Mucosa of descending colon (tissue), 3 donors: ENCODE measurements at regions not wholly inside any gene's neighbourhood (a gene's known extent, or its start where the extent isn't known, plus 50 kb on each side); places are given as distances from the start of the nearest gene placed in this dataset.

Experiments used
- ATAC-seq: fragments of 200-7000 bp; cut with Tn5 transposase; one replicate; pipeline ENCODE4 v1.9.1; 2020; ENCODE audit warnings: mild to moderate bottlenecking, moderate library complexity
- DNase-seq, 3 donors: peaks; one replicate each; pipeline ENCODE4 v3.0.0-alpha.2; 2020
- H3K36me3 ChIP-seq: fragments of 200-600 bp; one replicate; pipeline ENCODE4 v1.8.0; 2021; ENCODE audit warnings: low read depth, mild to moderate bottlenecking
- H3K4me1 ChIP-seq: fragments of 200-600 bp; one replicate; pipeline ENCODE4 v1.8.0; 2021; ENCODE audit warnings: low read depth, mild to moderate bottlenecking
- H3K4me3 ChIP-seq: fragments of 200-600 bp; one replicate; pipeline ENCODE4 v1.8.0; 2021; ENCODE audit warnings: mild to moderate bottlenecking
- H3K9me3 ChIP-seq: fragments of 200-600 bp; one replicate; pipeline ENCODE4 v1.8.0; 2021; ENCODE audit warnings: mild to moderate bottlenecking
- CTCF ChIP-seq: fragments of 200-600 bp; IDR thresholded peaks from one replicate; pipeline ENCODE4 v1.8.0; 2022; ENCODE audit warnings: antibody characterized with exemption, mild to moderate bottlenecking
- intact Hi-C, 2 donors: fragments of 100-400 bp; cut with DNase I in 1 of 2; cut with micrococcal nuclease in 1 of 2; formaldehyde crosslinking; loops; one replicate each; pipeline versions ENCODE4 v1.11.0 to v1.11.1; 2022; cut with DNase I, micrococcal nuclease
- donor health status: DM: no; HTN: no; CAD: no; lungs with moderate emphysema.
- donor health status: DM: no; HTN: no; CAD: no.
- donor health status: DM: no; HTN: yes; CAD: no.

- H3K9me3 ChIP-seq, result no peaks in the 10 kb centered on the region
- no peaks in the 10 kb centered on the region for H3K4me1 ChIP-seq
- DNase-seq, result no peak
- H3K36me3 ChIP-seq, result no peaks in the 10 kb centered on the region
- no peak for TF ChIP-seq CTCF
- intact Hi-C loops, result no loop called here
- H3K4me3 ChIP-seq, result no peak overlapping the region
- no peak for ATAC-seq
These were observed 650.2 kb downstream of the ZNF674 start for GRCh38 chrX:45894864-45895645.

- no peak for ATAC-seq
- intact Hi-C loops, result no loop called here
- H3K9me3 ChIP-seq, result no peaks in the 10 kb centered on the region
- DNase-seq, result no peak
- TF ChIP-seq CTCF, result no peak
- no peaks in the 10 kb centered on the region for H3K36me3 ChIP-seq
- H3K4me3 ChIP-seq, result no peak overlapping the region
- H3K4me1 ChIP-seq, result no peaks in the 10 kb centered on the region
These were observed 655.8 kb downstream of the ZNF674 start for GRCh38 chrX:45889471-45889870.

- DNase-seq, result no peak
- H3K4me1 ChIP-seq, result no peaks in the 10 kb centered on the region
These were observed 656.7 kb downstream of the ZNF674 start for GRCh38 chrX:45888518-45888917.

GRCh38 chrX:45885931-45886330 is 659.3 kb downstream of the ZNF674 start:
- ATAC-seq, result no peak
- intact Hi-C loops, result no loop called here
- no peaks in the 10 kb centered on the region for H3K4me1 ChIP-seq

More at GRCh38 chrX:45888518-45888917, 656.7 kb downstream of the ZNF674 start:
- Histone ChIP-seq H3K9me3 (no peaks in the 10 kb centered on the region), H3K36me3 (no peaks in the 10 kb centered on the region), H3K4me3 (no peak overlapping the region)
- intact Hi-C loops, result no loop called here
- ATAC-seq, result no peak
- no peak for TF ChIP-seq CTCF

GRCh38 chrX:45879512-45879911 is 665.7 kb downstream of the ZNF674 start:
- intact Hi-C loops, result no loop called here
- Histone ChIP-seq H3K4me3 (no peak overlapping the region), H3K9me3 (no peaks in the 10 kb centered on the region), H3K4me1 (no peaks in the 10 kb centered on the region), H3K36me3 (no peaks in the 10 kb centered on the region)
- ATAC-seq, result no peak
- no peak for DNase-seq
- no peak for TF ChIP-seq CTCF

More at GRCh38 chrX:45885931-45886330, 659.3 kb downstream of the ZNF674 start:
- Histone ChIP-seq H3K9me3 (no peaks in the 10 kb centered on the region), H3K4me3 (no peak overlapping the region), H3K36me3 (no peaks in the 10 kb centered on the region)
- TF ChIP-seq CTCF, result no peak
- no peak for DNase-seq
